AG10803 (cell line): ENCODE measurements at regions not wholly inside any gene's neighbourhood (a gene's known extent, or its start where the extent isn't known, plus 50 kb on each side); places are given as distances from the start of the nearest gene placed in this dataset.

Experiments used
- DNase-seq: peaks from one replicate; pipeline ENCODE4 v3.0.0; 2010; ENCODE audit warnings: low read depth
- H3K4me3 ChIP-seq: 2 replicates; pipeline ENCODE4 v1.5.1; 2011; ENCODE audit warnings: mild to moderate bottlenecking, low read length, control low read depth
- CTCF ChIP-seq: conservative IDR thresholded peaks from 2 replicates; pipeline ENCODE4 v1.5.1; 2011; ENCODE audit warnings: mild to moderate bottlenecking, low read length, control low read depth, inconsistent platforms

GRCh38 chr16:6192532-6192931 lies 1094.9 kb upstream of the EEF2KMT start:
- no peak overlapping the region for H3K4me3 ChIP-seq
- TF ChIP-seq CTCF, result no peak
- DNase-seq, result no peak

DNA sequence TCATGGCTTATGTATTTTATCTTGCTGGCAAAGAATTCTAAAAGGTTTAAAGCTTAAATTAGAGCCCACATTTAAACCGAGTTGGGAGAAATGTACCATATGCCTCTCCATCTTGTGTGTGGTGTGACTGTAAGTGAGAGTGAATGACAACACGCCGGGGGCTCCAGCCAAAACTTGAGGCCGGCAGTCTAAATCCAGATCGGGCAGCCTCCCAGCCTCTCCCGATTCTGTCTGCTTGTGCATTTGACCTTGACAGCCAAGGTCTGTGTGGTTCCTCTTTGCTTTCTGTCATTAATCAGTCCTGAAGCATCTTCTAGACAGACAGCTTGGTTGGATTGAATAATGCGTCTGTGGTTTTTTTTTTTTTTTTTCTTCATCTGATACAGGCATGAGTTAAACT lies 1093.2 kb upstream of the EEF2KMT start:
- DNase-seq, result no peak
- TF ChIP-seq CTCF, result no peak
- no peak overlapping the region for H3K4me3 ChIP-seq

- no peak for TF ChIP-seq CTCF
- no peak for DNase-seq
- H3K4me3 ChIP-seq, result no peak overlapping the region
These were observed 1091.6 kb upstream of the EEF2KMT start for GRCh38 chr16:6189216-6189615.

- TF ChIP-seq CTCF, result no peak
- no peak for DNase-seq
- no peak overlapping the region for H3K4me3 ChIP-seq
These were observed 1080.1 kb upstream of the EEF2KMT start for GRCh38 chr16:6177616-6178180.

DNA sequence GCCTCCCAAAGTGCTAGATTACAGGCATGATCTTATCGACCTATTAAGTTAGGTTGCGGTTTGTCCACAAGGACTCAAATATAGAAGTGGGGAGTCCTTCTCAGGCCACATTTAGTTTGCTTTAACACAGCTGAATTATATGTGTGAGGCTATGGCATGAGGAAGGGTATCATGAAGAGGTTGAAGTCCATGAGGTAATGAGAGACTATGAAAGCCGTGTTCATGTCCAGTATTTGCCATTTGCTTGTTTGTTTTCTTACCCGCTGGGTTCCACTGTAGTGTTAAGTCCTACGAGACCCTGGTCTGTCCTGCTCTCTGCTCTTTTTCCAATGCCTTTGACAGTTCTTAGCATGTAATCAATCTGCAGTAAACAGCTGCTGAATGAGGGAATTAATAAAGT lies 1072.4 kb upstream of the EEF2KMT start:
- no peak overlapping the region for H3K4me3 ChIP-seq
- no peak for TF ChIP-seq CTCF
- DNase-seq, result no peak

DNA sequence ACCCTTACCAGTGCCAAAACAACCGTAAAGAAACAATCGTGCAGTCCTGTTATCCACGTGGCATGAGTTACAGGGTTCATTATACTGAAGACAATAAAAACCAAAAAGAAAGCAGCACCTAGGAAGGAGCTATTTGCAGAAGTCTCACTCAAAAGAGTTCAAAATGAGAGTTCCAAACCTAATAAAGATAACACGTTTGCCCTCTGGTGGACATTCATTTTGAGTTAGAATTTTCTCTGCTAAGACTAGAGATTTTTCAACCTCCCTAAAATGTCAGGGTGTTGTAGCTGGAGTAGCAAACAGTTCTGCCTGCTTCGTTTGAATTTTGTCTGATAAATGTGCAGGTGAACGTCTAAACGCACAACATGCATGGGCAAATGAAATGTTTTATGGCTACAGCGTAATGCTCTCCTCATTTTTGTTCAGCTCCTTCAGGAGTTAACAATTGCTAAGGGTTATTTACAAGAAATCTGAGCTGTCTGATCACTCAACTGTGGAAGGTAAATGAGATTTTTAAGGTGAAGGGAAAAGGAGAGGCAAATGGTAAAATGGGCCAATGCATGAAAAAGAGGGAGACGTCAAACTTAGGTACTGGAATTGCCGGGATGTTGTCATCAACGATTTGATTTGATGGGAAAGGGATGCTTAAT lies 1067.9 kb upstream of the EEF2KMT start:
- TF ChIP-seq CTCF, result no peak
- no peak overlapping the region for H3K4me3 ChIP-seq
- no peak for DNase-seq

DNA sequence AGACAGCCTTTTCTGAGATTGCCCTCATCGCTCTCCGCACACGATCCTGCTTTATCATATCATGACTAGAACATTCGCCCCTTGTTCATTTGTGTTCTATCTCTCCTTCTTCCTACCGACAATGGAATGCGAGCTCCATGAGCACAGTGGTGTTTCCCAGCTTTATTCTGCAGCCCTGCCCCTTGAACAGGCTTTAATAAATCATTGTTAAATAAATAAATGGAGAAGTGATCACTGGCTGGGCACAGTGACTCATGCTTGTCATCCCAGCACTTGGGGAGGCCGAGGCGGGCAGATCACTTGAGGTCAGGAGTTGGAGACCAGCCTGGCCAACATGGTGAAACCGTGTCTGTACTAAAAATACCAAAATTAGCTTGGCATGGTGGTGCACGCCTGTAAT lies 1063.3 kb upstream of the EEF2KMT start:
- no peak for DNase-seq
- no peak for TF ChIP-seq CTCF
- no peak overlapping the region for H3K4me3 ChIP-seq
